SKM-1 (cell line): ENCODE measurements at regions not wholly inside any gene's neighbourhood (a gene's known extent, or its start where the extent isn't known, plus 50 kb on each side); places are given as distances from the start of the nearest gene placed in this dataset.
"Not testable (repeated sequence)": the region's sequence is repeated elsewhere in the genome, so short reads cannot be mapped to it uniquely, and the experiment has no call there.

Experiments
- DNase-seq: peaks from one replicate; lab custom pipeline; 2025; ENCODE audit not compliant: unreplicated experiment; lab: John Stamatoyannopoulos, UW

DNA sequence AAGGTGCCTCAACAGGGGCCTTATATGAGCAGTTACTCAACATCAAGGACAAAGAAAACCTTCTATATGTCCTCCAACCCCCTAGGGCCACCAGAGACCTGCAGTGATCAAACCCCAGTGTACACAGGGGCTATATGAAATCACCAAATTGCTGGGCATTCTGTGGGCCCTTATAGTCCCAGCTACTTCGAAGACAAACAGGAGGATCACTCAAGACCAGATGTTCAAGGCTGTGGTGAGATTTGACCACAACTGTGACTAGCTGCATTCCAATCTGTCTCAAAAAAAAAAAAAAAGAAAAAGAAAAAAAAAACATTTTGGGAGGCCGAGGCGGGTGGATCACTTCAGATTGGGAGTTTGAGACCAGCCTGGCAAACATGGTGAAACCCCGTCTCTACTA lies 51.0 kb upstream of the PRB2 start:
- DNase-seq, result no peak

DNA sequence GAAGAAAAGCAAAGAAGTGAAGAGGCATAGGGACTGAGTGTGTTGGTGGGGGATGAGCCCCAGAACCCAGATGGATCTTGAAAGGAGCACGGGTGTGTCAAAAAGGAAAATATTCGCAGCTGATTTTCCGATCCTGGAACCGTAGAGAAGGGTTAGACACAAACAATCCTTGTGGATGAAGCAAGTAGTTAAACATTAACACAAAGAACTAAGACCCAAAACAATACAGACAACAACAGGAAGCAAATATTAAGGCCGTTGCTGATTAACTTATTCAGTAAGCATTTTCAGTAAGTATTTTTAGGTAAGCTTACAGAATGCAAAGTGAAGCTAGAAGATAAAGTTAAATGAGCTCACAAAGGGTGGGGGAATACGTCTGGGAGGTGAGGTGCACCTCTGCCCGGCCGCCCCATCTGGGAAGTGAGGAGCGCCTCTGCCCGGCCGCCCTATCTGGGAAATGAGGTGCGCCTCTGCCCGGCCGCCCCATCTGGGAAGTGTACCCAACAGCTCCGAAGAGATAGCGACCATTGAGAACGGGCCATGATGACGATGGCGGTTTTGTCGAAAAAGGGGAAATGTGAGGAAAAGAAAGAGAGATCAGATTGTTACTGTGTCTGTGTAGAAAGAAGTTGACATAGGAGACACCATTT lies 62.8 kb upstream of the PRB2 start:
- DNase-seq, result no peak

DNA sequence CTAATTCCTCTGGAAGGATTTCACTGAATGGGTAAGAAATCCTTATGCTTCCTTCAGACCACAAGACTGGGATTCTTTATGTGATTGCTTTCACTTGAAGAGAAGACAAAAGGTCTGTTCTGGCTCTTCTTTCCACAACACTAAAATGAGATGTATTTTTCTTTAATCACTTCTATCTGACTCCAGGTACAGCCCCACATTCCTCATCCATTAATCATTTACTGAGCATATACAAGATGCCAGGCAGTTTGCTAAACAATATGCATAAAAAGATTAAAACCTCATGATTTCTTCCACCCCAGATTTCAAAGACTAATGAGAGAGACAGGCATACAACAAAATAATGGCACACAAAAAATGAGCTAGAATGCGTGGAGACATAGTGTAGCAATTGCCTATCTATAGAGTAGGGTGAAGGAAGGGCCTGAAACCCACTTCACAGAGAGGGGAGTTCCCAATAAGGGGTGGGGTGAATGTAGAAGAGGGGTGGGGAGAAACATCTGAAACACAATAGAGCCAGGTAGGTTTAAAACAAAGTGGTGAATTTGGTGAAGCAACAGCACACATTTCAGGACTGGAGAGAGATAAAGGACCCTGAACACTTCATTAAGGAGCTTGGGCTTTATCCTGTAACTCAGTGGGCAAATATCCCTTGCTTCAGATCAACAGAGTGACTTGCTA lies 65.1 kb upstream of the PRB2 start:
- DNase-seq, result no peak

DNA sequence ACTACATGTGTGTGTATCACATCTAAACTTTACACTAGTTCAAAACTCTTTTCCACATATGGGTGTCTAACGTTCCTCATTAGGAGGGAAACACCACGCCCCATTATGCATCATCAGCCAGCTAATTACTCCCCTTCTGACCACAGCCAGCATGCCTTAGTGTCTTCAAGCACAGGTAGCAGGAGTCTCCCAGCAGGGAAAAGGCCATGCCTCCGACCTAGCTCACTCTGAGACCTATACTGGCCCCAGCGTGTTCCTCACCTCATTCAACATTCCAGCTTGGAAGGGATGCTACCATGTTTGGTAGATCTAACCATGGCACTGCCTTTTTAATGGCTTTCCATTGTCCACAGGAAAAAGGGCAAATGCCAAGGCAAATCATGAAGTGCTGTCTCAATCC lies 66.1 kb upstream of the PRB2 start:
- no peak for DNase-seq

DNA sequence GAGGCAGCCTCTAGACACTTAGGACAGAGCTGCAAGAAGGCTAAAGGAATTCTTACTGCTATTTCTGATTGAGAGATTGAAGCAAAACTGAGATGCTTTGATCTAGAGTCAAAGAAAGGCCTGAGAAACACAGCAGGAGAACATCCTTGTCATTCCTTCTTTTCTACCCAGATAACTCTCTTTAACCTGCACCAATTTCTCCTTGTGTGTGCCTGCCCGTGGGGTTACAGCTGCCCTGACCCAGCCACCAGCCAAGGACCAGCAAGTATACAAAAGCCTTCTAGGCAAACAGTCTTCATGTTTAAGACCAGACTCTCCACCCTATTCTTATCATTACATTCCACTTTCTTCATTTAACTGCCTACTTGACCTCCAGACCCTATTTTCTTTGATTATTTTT lies 81.7 kb upstream of the PRB2 start:
- DNase-seq, result no peak

DNA sequence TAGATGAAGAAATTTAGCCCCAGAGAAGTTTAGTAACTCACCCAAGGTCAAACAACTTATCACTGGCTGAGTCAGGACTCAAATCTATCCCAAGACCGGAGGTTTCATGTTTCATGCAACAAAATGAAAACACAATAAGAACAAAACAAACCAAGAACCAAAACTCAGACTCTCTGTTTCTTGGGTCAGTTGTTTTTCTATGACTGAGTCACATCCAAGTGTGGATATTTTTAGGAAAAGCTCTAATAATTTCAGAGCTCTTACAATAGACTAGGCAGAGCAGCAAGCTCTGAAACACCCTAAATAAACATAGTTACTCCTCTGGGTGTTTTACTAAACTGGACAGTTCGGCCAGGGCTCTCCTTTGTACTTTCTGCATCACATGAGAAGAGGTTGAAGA lies 87.6 kb upstream of the PRB2 start:
- DNase-seq, result no peak

DNA sequence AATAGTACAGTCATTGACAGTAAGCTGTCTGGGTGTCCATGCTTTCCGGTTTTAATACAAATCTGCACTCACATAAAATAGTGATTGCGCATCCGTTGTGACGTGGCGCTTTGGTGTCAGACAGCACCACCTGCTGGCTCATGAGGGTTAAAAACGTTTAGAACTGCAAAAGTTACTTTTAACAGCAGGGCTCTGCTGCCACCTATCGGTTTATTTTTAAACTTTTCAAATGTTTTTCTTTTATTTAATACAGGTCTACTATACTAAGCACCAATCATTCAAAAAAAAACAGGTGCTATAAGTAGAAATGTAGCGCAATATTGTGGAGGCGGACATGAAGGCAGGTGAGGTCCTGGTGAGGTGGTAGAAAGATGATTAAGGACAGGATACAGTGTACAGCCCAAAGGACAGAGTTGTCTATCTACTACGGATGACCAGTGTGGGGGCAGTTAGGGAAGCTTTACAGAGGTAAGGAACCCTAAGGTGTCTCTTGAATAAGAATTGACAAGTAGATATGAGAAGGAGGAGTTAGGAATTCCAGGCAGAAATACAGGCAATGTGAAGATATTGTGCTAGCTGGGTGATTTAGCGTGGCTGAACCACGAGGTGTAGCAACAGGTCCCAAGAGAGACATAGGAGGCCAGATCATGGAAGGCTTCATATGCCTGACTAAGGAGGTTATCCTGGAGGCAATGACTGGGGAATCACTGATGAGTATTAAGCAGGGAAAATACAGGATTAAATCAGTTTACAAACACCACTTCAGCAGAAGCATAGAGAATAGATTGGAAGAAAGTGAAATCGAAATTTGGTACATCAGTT lies 91.5 kb upstream of the PRB2 start:
- peak; percentile 28 for DNase-seq

DNA sequence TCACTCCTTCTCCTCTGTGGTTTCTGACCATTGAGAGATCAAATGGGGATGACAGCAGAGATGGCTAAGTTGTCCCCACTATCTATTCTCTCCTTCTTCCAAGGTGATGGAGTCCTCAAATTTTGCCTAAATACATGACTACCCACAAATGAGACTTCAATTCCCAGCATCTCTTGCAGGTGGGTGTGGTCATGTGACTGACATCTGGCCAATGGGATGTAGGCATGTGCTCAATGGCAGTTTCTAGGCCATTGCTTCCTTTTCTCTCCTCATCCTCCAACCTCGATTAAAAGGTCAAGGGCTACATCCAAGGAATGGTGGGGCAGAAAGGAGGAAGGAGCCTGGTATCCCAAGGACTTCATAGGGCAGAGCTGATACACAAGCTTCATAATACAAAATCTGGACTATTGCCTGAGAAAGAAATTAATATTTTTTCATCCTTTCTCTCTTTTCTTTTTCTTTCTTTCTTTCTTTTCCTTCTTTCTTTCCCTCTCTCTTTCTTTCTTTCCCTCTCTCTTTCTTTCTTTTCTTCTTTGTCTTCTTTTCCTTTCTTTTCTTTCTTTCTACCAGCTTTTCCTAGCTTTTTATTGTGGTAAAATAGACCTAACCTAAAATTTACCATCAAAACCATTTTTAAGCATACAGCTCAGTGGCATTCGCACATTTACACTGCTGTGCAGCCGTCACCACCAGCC lies 100.9 kb upstream of the PRB2 start:
- no peak for DNase-seq

DNA sequence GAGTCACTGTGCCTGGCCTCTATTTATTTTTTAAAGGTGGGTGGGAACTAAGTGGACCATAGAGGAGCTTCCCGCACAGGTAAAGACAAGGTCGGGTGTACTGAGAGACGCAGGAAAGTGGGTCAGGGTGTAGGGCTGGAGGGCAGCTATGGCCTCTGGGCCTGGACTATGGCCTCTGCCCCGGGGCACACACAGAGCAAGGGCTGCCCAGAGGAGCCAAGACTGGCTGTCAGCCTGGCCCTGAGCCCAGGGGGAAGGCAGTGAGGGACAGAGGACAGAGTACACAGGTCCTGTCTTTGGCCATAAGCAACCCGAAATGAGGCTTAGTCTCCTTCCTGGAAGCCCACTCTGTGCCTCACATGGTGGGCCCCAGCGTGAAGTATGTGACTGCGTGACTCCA lies 102.1 kb upstream of the PRB2 start:
- no peak for DNase-seq

DNA sequence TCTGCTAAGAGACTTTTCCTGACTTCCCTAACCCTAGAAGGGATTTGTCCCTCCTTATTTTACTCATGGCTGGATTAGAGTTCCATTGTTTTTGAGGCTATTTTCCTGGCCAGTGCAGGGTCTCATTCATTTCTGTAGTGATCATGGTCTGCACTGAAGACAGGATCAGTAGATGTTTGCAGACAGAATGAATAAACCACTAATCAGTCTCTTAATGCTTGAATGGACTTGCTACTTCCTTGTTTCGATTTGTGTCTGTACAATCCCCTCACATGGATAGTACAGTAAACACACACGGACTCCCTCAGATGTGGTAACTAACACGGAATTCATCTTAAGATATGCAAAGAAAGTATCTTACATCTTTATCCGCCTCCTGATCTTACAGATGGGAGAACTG lies 102.6 kb upstream of the PRB2 start:
- DNase-seq, result no peak

DNA sequence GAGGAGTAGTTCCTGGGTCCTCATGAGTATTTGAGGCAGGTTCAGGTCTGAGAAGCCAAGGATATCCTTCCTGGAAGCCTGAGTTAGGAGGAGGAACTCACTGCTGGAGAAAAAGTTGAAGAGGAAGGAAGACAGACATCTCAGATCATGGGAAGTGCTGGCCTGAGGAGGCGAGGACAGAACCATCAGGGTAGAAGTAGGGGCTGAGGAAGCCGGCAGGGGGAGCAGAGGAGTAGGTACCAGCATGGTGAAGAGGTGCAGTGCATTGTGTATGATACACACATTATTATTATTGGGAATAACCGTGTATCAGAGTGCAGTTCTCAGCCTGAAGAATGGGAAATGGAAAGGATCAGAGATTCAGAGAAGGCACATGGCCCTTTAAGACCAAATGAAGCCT lies 103.2 kb upstream of the PRB2 start:
- not testable (repeated sequence) for DNase-seq

DNA sequence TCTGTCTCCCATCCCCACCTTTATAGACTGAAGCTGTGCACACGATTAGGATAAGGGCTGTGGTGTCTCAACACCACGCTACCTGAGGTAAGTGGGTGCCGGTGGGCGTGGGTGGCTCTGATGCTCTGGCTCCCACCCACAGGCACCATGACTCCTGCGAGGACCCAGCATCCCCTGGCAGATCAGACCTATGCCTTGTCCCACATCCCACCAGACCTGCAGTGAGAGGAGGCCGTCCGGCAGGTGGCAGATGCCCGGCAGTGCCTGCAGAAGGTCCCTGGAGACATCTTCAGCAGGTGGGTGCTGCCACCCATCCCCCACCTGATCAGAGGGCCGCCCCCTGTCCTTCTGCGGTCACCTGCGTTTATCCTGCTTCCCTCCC lies 104.4 kb upstream of the PRB2 start:
- DNase-seq, result no peak

DNA sequence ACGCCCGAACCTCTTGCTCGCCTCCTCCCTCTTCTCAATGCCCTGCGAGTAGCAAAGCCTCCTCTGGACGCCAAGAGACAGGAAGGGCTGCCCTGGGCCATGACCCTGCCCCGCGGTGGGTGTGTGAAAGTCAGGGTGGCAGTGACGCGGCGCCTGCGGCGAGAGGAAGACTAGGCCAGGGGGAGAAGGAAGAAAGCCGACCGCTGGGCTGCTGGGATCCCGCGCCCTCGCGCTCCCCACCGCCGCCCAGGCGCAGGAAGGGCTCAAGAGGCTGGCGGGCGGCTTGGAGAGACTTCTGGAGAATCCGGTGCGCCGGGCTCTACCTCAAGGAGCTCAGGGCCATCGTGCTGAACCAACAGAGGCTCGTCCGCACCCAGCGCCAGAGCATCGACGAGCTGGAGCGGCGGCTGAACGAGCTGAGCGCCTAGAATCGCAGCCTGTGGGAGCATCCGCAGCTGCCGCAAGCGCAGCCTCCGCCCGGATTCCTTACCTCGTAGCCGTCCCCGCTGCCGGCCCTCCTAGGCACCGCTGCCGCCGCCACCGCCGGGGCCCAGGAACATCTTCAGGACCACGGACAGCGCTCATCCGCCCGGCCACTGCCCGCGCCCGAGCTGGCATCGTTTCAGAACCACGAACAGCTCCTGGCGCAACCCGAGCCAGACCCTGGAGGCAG lies 105.0 kb upstream of the PRB2 start:
- no peak for DNase-seq

DNA sequence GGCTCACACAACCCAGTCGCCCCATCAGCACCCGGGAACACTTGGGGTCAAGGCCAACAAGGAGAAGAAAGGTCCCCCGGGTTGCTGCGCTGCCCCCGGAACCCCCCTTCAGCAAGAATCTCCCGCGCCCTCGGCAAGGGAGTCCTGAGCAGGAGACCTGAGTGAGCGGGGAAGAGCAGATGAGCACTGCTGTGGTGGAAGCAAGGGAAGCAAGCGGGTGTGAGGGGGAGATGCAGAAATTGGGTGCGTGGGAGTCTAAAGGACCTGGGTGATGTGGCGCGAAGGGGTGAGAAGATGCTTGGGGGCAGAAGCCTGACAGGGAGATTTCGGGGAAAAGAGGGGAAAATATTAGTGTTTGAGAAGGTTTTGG lies 105.5 kb upstream of the PRB2 start:
- DNase-seq, result no peak

DNA sequence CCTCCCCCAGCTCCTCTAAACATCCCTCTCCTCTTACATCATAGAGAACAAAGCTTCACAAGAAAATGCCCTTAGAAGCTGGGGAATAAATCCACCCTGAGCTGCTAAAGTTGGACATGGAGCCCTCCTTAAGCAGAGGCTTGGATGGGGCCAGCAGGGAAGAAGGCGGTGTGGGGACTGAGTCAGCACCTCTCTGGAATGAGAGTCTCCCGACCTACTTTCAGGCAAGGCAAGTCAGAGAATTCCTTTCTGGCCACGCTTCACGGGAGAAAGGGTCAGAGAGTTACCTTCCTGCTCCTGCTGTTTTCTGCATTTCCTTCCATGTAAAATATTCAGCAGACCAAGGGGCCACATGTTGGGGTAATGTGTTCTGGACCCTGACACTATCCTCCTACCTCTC lies 113.3 kb upstream of the PRB2 start:
- DNase-seq, result no peak

DNA sequence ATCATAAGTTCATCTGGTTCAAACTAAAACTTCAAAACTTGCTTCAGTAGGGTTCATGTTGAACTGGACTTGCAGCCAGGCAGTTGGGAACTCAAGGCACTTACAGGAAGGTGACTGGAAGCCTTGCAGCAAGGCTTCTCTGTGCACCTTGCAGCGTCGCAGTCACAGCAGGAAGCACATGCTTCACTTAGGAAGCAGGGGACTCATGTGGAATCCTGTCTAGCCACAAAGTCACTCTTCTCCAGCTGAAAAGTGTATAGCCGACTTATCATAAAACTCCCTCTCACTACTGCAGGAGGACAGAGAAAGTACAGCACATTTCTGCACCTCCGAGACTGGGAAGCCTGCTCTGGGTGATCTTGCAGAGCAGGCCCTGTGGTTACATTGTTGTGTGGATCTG lies 114.0 kb upstream of the PRB2 start:
- DNase-seq, result no peak

DNA sequence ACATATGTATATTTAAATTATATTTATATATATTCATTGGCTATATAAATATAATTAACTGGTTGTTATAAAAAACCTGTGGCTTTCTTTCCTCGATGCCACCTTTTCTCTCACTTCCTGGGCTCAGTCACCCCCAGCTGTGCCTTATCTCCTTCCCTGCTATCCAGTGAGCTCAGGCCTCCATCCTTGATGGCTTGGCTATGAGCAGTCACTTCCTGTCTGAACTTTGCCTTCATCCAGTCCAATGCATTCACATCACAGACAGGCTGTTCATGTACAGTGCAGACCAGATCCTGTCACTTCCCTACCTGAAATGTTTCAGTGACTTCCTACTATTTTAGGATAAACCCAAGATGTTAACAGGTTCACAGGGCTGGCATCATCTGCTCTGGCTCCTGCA lies 115.3 kb upstream of the PRB2 start:
- DNase-seq, result no peak

DNA sequence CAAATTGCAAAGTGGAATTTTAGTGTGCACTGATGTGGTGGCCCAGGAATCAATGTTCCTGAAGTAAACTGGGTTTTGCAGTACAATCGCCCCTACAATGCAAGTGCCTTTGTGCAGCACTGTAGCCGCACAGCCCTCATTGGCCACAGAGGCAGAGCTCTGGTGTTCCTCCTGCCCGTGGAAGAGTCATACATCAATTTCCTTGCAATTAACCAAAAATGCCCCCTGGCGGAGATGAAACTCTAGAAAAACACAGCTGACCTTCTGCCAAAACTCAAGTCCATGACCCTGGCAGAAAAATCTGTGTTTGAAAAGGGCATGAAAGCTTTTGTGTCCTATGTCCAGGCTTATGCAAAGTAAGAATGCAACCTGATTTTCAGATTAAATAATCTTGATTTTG lies 117.9 kb upstream of the PRB2 start:
- no peak for DNase-seq

DNA sequence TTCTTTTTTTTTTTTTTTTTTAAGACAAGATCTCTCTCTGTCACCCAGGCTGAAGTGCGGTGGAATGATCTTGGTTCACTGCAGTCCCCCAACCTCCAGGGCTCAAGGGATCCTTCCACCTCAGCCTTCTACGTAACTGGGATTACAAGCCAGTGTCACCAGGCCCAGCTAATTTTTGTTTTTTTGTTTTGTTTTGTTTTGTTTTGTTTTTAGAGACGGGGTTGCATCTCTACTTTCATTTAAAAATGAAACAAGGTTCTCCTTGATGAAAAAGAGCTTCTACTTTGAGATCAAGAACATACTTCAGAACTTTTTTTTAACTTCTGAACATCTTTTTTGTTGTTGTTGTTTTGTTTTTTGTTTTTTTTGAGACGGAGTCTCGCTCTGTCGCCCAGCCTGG lies 121.7 kb upstream of the PRB2 start:
- DNase-seq, result no peak

DNA sequence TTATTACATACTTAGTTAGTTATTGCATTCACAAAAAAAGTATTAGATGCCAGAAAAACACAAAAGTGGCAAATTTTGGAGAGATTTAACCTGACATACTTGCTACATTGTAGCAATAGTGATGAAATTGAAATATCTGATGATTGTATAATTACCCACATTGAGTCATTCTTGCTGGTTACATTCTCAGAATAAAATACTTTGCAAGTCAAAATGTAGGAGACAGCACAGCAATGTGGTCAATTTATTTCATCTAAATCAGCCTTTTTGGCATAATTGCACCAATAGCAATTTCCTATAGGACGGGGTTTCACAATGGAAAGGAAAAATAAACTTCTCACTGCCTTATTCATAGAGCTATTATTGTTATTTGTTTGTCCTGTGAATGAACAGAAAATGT lies 125.0 kb upstream of the ETV6 start:
- no peak for DNase-seq

DNA sequence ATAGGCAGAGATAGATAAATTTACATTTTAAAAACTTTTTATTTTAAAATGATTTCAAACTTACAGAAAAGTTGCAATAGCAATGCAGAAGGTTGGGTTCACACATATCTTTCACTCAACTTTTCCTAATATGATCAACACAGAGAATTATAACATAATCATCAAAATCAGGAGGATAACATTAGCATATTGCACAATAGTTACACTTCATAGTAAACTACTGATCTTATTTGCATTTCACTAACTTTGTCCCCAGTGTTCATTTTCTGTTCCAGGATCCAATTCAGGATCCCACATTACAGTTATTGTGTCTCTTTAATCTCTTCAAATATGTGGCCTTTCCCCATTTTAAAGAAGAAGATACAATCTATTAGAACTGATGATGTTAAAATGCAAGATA lies 115.4 kb upstream of the ETV6 start:
- no peak for DNase-seq
